Skeletal muscle tissue (tissue), 3 donors: ENCODE measurements at regions not wholly inside any gene's neighbourhood (a gene's known extent, or its start where the extent isn't known, plus 50 kb on each side); places are given as distances from the start of the nearest gene placed in this dataset.

Experiments used
- H3K27ac ChIP-seq: one replicate; pipeline ENCODE4 v1.7.0; 2013; ENCODE audit warnings: mild to moderate bottlenecking, low read depth, low read length, inconsistent platforms
- H3K27me3 ChIP-seq, 3 donors: one replicate each; pipeline ENCODE4 v1.7.0; 2013; ENCODE audit warnings: low read length in 3 of 3; ENCODE audit not compliant: control insufficient read depth in 3 of 3, insufficient read depth in 3 of 3
- H3K36me3 ChIP-seq, 3 donors: one replicate each; pipeline ENCODE4 v1.7.0; 2013; ENCODE audit warnings: low read length in 3 of 3; ENCODE audit not compliant: control insufficient read depth in 3 of 3, insufficient read depth in 3 of 3
- H3K4me1 ChIP-seq, 3 donors: one replicate each; pipeline ENCODE4 v1.7.0; 2013; ENCODE audit warnings: low read length in 3 of 3, mild to moderate bottlenecking in 3 of 3; ENCODE audit not compliant: control insufficient read depth in 3 of 3, insufficient read depth in 3 of 3
- H3K4me3 ChIP-seq, 3 donors: one replicate each; pipeline ENCODE4 v1.7.0; 2013; ENCODE audit warnings: low read length in 3 of 3
- H3K9ac ChIP-seq, 3 donors: one replicate each; pipeline ENCODE4 v1.7.0; 2013; ENCODE audit warnings: low read length in 3 of 3, mild to moderate bottlenecking in 3 of 3, moderate library complexity in 2 of 3, low read depth in 1 of 3
- H3K9me3 ChIP-seq, 3 donors: one replicate each; pipeline ENCODE4 v1.7.0; 2013; ENCODE audit warnings: low read length in 3 of 3; ENCODE audit not compliant: control insufficient read depth in 3 of 3
- donor health status: Osteomylitis.

GRCh38 chr10:23522345-23522744, 83.5 kb downstream of the OTUD1 start:
- no peaks in the 10 kb centered on the region for H3K36me3 ChIP-seq
- no peak overlapping the region for H3K9ac ChIP-seq
- no peaks in the 10 kb centered on the region for H3K27me3 ChIP-seq
- no peak overlapping the region for H3K27ac ChIP-seq
- H3K4me1 ChIP-seq, result no peaks in the 10 kb centered on the region
- no peaks in the 10 kb centered on the region for H3K9me3 ChIP-seq
- no peak overlapping the region for H3K4me3 ChIP-seq

- H3K36me3 ChIP-seq, result no peaks in the 10 kb centered on the region
- no peaks in the 10 kb centered on the region for H3K4me1 ChIP-seq
- H3K27me3 ChIP-seq, result no peaks in the 10 kb centered on the region
- no peak overlapping the region for H3K27ac ChIP-seq
- H3K9ac ChIP-seq, result no peak overlapping the region
- H3K9me3 ChIP-seq, result no peaks in the 10 kb centered on the region
- H3K4me3 ChIP-seq, result no peak overlapping the region
Observed at GRCh38 chr10:23523251-23523650, 84.4 kb downstream of the OTUD1 start.

GRCh38 chr10:23525406-23525805, 86.5 kb downstream of the OTUD1 start:
- H3K4me1 ChIP-seq, result no peaks in the 10 kb centered on the region
- no peaks in the 10 kb centered on the region for H3K27me3 ChIP-seq
- H3K4me3 ChIP-seq, result no peak overlapping the region
- H3K9ac ChIP-seq, result no peak overlapping the region
- no peak overlapping the region for H3K27ac ChIP-seq
- no peaks in the 10 kb centered on the region for H3K36me3 ChIP-seq
- no peaks in the 10 kb centered on the region for H3K9me3 ChIP-seq

- Histone ChIP-seq H3K4me3 (no peak overlapping the region), H3K27ac (no peak overlapping the region), H3K9me3 (no peaks in the 10 kb centered on the region), H3K27me3 (no peaks in the 10 kb centered on the region), H3K36me3 (no peaks in the 10 kb centered on the region), H3K9ac (no peak overlapping the region), H3K4me1 (no peaks in the 10 kb centered on the region)
Observed at GRCh38 chr10:23528419-23528818, 89.5 kb downstream of the OTUD1 start.

GRCh38 chr10:23529625-23530024, 90.8 kb downstream of the OTUD1 start:
- Histone ChIP-seq H3K27me3 (no peaks in the 10 kb centered on the region), H3K9ac (no peak overlapping the region), H3K9me3 (no peaks in the 10 kb centered on the region), H3K4me1 (no peaks in the 10 kb centered on the region), H3K36me3 (no peaks in the 10 kb centered on the region), H3K27ac (no peak overlapping the region), H3K4me3 (no peak overlapping the region)

- Histone ChIP-seq H3K9ac (no peak overlapping the region), H3K4me3 (no peak overlapping the region), H3K4me1 (no peaks in the 10 kb centered on the region), H3K27ac (no peak overlapping the region), H3K36me3 (no peaks in the 10 kb centered on the region), H3K27me3 (no peaks in the 10 kb centered on the region), H3K9me3 (no peaks in the 10 kb centered on the region)
Observed at GRCh38 chr10:23530079-23530478, 91.2 kb downstream of the OTUD1 start.

- H3K36me3 ChIP-seq, result no peaks in the 10 kb centered on the region
- H3K9me3 ChIP-seq, result no peaks in the 10 kb centered on the region
- no peaks in the 10 kb centered on the region for H3K4me1 ChIP-seq
- no peak overlapping the region for H3K4me3 ChIP-seq
- H3K27ac ChIP-seq, result no peak overlapping the region
- H3K9ac ChIP-seq, result no peak overlapping the region
- H3K27me3 ChIP-seq, result no peaks in the 10 kb centered on the region
Observed at GRCh38 chr10:23533212-23533611, 94.3 kb downstream of the OTUD1 start.

- Histone ChIP-seq H3K4me1 (no peaks in the 10 kb centered on the region), H3K36me3 (no peaks in the 10 kb centered on the region), H3K27ac (no peak overlapping the region), H3K9ac (no peak overlapping the region), H3K27me3 (no peaks in the 10 kb centered on the region), H3K4me3 (no peak overlapping the region), H3K9me3 (no peaks in the 10 kb centered on the region)
Observed at GRCh38 chr10:23534326-23534725, 95.5 kb downstream of the OTUD1 start.

GRCh38 chr10:23534761-23535160, 95.9 kb downstream of the OTUD1 start:
- Histone ChIP-seq H3K27ac (no peak overlapping the region), H3K27me3 (no peaks in the 10 kb centered on the region), H3K9me3 (no peaks in the 10 kb centered on the region), H3K4me3 (no peak overlapping the region), H3K9ac (no peak overlapping the region), H3K4me1 (no peaks in the 10 kb centered on the region), H3K36me3 (no peaks in the 10 kb centered on the region)

- H3K4me1 ChIP-seq, result no peaks in the 10 kb centered on the region
- H3K36me3 ChIP-seq, result no peaks in the 10 kb centered on the region
Observed at GRCh38 chr10:23535381-23535780, 96.5 kb downstream of the OTUD1 start.

GRCh38 chr10:23538968-23539367, 100.1 kb downstream of the OTUD1 start:
- no peaks in the 10 kb centered on the region for H3K27me3 ChIP-seq

More at GRCh38 chr10:23535381-23535780, 96.5 kb downstream of the OTUD1 start:
- H3K9me3 ChIP-seq, result no peaks in the 10 kb centered on the region
- H3K4me3 ChIP-seq, result no peak overlapping the region
- no peaks in the 10 kb centered on the region for H3K27me3 ChIP-seq
- no peak overlapping the region for H3K27ac ChIP-seq
- no peak overlapping the region for H3K9ac ChIP-seq

More at GRCh38 chr10:23538968-23539367, 100.1 kb downstream of the OTUD1 start:
- Histone ChIP-seq H3K27ac (no peak overlapping the region), H3K9ac (no peak overlapping the region), H3K36me3 (no peaks in the 10 kb centered on the region), H3K9me3 (no peaks in the 10 kb centered on the region), H3K4me1 (no peaks in the 10 kb centered on the region), H3K4me3 (no peak overlapping the region)
